NOMO-1 treated with DMSO at 0.1 percent for 48 hours (cell line): ENCODE measurements at regions not wholly inside any gene's neighbourhood (a gene's known extent, or its start where the extent isn't known, plus 50 kb on each side); places are given as distances from the start of the nearest gene placed in this dataset.
A peak's percentile ranks its signal among the peaks of the same experiment; 100 is the strongest.

Experiments used
- DNase-seq: peaks from one replicate; lab custom pipeline; 2025; ENCODE audit not compliant: unreplicated experiment; lab: John Stamatoyannopoulos, UW

GRCh38 chr1:84759756-84760155 is 69.5 kb upstream of the SSX2IP start:
- no peak for DNase-seq

- DNase-seq = peak; percentile 37
Measured at GRCh38 chr1:84758968-84759491, 68.8 kb upstream of the SSX2IP start.

GRCh38 chr1:84758476-84758875 is 68.2 kb upstream of the SSX2IP start:
- no peak for DNase-seq

DNA sequence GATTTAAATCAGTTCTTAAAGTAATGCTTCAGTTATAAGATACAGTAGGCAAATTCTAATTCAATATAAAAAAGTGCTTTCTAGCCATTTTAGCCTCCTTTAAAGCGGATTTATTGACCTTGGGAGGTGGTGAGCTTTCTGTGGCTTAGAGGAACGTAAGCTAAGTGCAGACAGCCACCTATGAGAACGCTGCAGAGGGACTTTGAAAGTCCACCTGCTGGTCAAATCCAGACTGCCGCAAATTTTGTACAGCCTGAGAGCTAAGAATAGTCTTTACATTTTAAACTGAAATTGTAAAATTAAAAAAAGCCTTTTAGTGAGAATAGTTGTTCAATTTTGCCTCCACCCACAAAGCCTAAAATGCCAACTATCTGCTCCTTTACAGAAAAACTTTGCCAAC is 67.0 kb upstream of the SSX2IP start:
- DNase-seq = no peak

DNA sequence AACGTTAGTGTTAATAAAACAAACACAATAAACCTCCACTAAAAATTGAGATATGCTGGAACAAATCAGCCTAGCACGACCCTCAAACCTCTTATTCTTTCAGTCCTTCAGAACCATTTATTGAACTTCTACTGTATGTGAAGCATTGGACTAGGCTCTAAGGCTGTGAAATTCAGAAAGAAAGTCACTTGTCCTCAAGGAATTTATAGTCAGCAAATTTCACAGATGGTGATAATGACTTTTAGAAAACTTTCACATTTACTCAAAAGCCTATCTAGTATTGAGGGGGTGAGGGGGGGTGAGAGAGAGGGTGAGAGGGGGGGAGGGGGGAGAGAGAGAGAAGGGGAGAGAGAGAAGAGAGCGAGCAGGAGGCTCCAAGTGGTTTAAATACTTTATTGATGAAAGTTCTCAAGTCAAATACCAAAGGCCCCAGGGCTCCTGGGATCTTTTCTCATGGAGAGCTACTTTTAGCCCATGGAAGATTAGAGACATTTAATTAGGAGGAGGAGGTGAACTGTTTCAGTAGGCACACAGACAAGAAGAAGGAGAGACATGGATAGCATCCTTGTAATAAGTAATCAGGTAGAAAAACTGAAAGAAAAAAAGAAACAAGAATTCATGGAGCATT is 66.3 kb upstream of the SSX2IP start:
- DNase-seq = no peak

- DNase-seq = no peak
Measured at GRCh38 chr1:84756001-84756400, 65.7 kb upstream of the SSX2IP start.

- DNase-seq = no peak
Measured at GRCh38 chr1:84755216-84755615, 65.0 kb upstream of the SSX2IP start.

GRCh38 chr1:84754386-84754703 is 64.1 kb upstream of the SSX2IP start:
- DNase-seq = no peak

GRCh38 chr1:84753516-84754385 is 63.5 kb upstream of the SSX2IP start:
- peak; percentile 65 for DNase-seq

DNA sequence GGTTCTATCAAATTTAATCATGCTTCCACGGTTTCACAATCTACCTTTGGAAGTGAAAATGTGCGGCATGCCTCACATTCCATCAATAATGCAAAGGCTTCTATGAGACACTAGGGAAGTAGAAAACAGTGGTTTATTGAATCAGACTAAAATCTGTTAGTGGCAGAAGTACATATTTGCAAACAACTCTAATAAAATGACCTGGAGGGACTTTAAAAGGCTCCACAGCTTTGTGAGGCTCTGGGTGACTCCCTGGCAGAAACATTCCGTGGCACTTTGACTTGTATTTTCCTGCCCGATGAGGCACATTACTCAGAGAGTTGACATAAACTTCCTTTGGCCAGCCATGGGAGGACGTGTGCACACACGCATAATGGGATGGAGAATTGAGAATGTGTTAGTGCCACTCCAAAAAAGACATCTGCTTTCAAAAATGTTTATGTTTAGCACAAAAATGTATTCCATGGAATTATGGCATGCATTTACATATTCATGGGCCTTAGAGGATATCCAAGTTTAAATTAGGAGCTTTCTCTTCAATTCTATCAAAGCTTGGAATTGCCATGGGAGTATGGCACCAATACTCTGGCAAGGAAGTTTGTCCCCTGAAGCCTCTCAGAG is 60.0 kb upstream of the SSX2IP start:
- no peak for DNase-seq

GRCh38 chr1:84749427-84749826 is 59.2 kb upstream of the SSX2IP start:
- DNase-seq = no peak

DNA sequence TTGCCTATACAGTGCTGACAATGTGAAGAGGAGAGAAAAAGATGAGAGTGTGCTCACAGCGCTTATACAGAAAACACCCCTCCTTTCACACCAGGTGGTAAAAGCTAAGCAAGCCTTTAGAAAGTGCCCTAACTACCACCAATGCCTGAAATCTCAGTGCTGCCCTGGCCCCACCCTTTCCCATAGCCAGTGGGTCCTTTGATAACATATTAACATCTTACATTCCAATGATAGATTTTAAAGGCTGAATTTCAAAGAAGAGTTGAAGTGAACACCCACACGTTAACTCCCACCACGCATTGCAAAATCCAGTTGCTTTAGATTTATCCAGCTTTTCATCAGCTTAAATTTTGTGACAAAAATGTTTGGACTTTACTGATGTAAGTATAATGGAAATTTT is 58.1 kb upstream of the SSX2IP start:
- no peak for DNase-seq

- DNase-seq = no peak
Measured at GRCh38 chr1:84745857-84746256, 55.6 kb upstream of the SSX2IP start.

DNA sequence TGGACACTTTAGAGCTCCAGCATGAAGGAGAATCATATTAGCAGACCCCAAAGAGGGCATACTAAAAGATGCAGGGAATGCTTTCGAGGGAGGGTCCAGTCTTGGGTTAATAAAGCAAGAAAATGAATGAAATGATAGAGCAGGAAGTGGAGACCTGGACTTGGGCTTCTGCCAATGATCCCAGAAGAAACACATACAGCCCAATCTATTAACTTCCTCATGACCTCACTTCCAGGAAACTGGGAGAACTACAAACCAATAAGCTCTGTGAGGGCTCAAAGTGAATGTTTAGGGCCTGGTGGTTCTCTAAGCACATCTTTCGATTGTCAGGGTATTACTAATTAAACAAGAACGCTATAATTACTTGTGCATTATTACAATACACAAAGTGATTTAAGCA is 53.6 kb upstream of the SSX2IP start:
- no peak for DNase-seq

- DNase-seq = no peak
Measured at GRCh38 chr1:84742653-84743052, 52.4 kb upstream of the SSX2IP start.

DNA sequence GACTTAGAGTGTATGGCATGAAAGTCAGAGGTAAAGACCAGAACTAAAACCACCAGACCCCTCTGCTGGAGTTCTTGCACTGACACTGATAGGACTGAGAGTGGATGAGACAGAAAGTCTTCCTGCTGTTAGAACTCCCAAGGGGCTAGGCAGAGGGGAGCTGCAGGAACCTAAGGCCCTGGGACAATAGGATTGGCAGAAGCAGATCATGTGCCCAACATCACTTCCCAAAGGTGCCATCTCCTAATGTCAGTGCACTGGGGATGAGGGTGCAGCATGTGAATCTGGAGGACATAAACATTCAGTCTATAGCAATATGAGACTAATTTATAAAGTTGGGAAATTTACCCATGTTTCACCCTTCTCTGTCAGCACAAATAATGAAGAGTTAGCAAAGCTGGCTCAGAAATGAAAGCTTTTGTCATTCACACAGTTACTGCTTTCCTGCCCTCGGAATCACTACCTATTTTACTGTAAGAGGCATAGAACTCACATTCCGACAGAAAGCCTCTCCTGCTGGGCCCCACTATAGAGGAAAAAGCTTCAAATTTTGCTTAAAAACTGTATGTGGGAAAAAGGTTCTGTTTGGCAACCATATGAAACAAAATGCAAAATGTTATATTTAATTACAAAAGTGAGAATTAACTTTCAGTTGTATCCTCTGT is 49.9 kb upstream of the SSX2IP start:
- no peak for DNase-seq
